K562 (cell line): ENCODE measurements at regions not wholly inside any gene's neighbourhood (a gene's known extent, or its start where the extent isn't known, plus 50 kb on each side); places are given as distances from the start of the nearest gene placed in this dataset.

Source experiments
- AFF1 ChIP-seq, 2 experiments: fragments of 450-650 bp; IDR thresholded peaks; 2 replicates each; pipeline ENCODE4 v1.6.1; 2018; ENCODE audit warnings: mild to moderate bottlenecking in 2 of 2, low read depth in 1 of 2; ENCODE audit not compliant: partially characterized antibody in 2 of 2
- ARID3B ChIP-seq: fragments of 250-450 bp; sonication (Bioruptor Pico); IDR thresholded peaks from 2 replicates; pipeline ENCODE4 v1.4.0; 2020; ENCODE audit warnings: borderline replicate concordance
- BMI1 ChIP-seq: fragments of 150-350 bp; IDR thresholded peaks from 2 replicates; pipeline ENCODE4 v1.6.1; 2014; ENCODE audit warnings: low read length
- BRD9 ChIP-seq: fragments of 450-650 bp; IDR thresholded peaks from 2 replicates; pipeline ENCODE4 v1.6.1; 2018; ENCODE audit warnings: low read depth; ENCODE audit not compliant: partially characterized antibody
- CXXC5 ChIP-seq: fragments of 250-450 bp; sonication (Bioruptor Pico); IDR thresholded peaks from 2 replicates; pipeline ENCODE4 v1.8.0; 2022; ENCODE audit warnings: inconsistent platforms, mild to moderate bottlenecking, moderate library complexity
- ERF ChIP-seq: fragments of 450-650 bp; formaldehyde crosslinking; IDR thresholded peaks from 2 replicates; pipeline ENCODE4 v1.4.0; 2020; ENCODE audit warnings: mild to moderate bottlenecking, mixed read lengths
- HLTF ChIP-seq: fragments of 450-650 bp; IDR thresholded peaks from 2 replicates; pipeline ENCODE4 v1.6.1; 2016
- IRF1 ChIP-seq: sonication (generic); formaldehyde crosslinking; IDR thresholded peaks from 2 replicates; pipeline ENCODE4 v1.8.0; 2022; ENCODE audit warnings: missing genetic modification reagents, mild to moderate bottlenecking, borderline replicate concordance
- KAT8 ChIP-seq: fragments of 450-650 bp; IDR thresholded peaks from 2 replicates; pipeline ENCODE4 v1.6.1; 2016; ENCODE audit warnings: low read depth, mild to moderate bottlenecking
- KDM1A ChIP-seq, 2 experiments: fragments of 450-650 bp; IDR thresholded peaks; 2 replicates each; pipeline ENCODE4 v1.6.1; 2016; ENCODE audit warnings: mild to moderate bottlenecking in 2 of 2
- PBX2 ChIP-seq, 2 experiments: IDR thresholded peaks in 1 of 2; conservative IDR thresholded peaks in 1 of 2; 2 replicates each; pipeline ENCODE4 v1.6.1; 2016; ENCODE audit warnings: low read depth in 2 of 2, mild to moderate bottlenecking in 1 of 2, missing compliant biosample characterization in 1 of 2, missing genetic modification characterization in 1 of 2, moderate library complexity in 1 of 2
- RBFOX2 ChIP-seq: fragments of 200-400 bp; formaldehyde crosslinking; IDR thresholded peaks from 2 replicates; pipeline ENCODE4 v1.6.1; 2017; ENCODE audit warnings: low read depth, mild to moderate bottlenecking, low read length, moderate library complexity
- SETDB1 ChIP-seq: IDR thresholded peaks from one replicate; pipeline ENCODE4 v1.6.1; 2012; ENCODE audit warnings: low read length, control low read depth, inconsistent platforms
- SMAD2 ChIP-seq: fragments of 150-350 bp; IDR thresholded peaks from 2 replicates; pipeline ENCODE4 v1.6.1; 2014; ENCODE audit warnings: low read depth, mild to moderate bottlenecking, low read length
- TEAD4 ChIP-seq, 2 experiments: sonication (generic) in 1 of 2; formaldehyde crosslinking in 1 of 2; IDR thresholded peaks; 2 replicates each; pipeline versions ENCODE4 v1.6.1 to v1.8.0; 2012 to 2022; ENCODE audit warnings: borderline replicate concordance in 1 of 2, inconsistent platforms in 1 of 2, low read length in 1 of 2, mild to moderate bottlenecking in 1 of 2, missing genetic modification reagents in 1 of 2
- TRIM28 ChIP-seq: fragments of 450-650 bp; IDR thresholded peaks from 2 replicates; pipeline ENCODE4 v1.6.1; 2017
- XRCC3 ChIP-seq: fragments of 450-650 bp; IDR thresholded peaks from 2 replicates; pipeline ENCODE4 v1.6.1; 2017; ENCODE audit warnings: mild to moderate bottlenecking, moderate library complexity
- ZNF121 ChIP-seq: sonication (generic); formaldehyde crosslinking; conservative IDR thresholded peaks from 2 replicates; pipeline ENCODE4 v1.8.0; 2022; ENCODE audit warnings: missing genetic modification reagents
- ZNF57 ChIP-seq: fragments of 450-650 bp; formaldehyde crosslinking; IDR thresholded peaks from 2 replicates; pipeline ENCODE4 v1.4.0; 2020; ENCODE audit warnings: mild to moderate bottlenecking, moderate library complexity

GRCh38 chr11:69400771-69401590 lies 80.5 kb upstream of the LINC01488 start (continued):
- TF ChIP-seq SETDB1 (no peak), HLTF (no peak), ZNF121 (CRISPR knock-in tag) (no peak), SMAD2 (no peak), ERF (CRISPR knock-in tag) (peak; percentile 16; the same call in 1 of the 2 replicates), KDM1A (IDR thresholded peaks at IDR 0.05) (no peak), IRF1 (CRISPR knock-in tag) (0 out of 2 replicates have a peak, but pooled peaks have one; percentile 21), PBX2 (CRISPR knock-in tag; IDR thresholded peaks at IDR 0.05; ENCODE audit: low read depth) (no peak), PBX2 (tag; conservative IDR thresholded peaks at IDR 0.05; ENCODE audit: low read depth) (no peak), AFF1 (IDR thresholded peaks at IDR 0.05; ENCODE audit: low read depth in 1 of 2, partially characterized antibody in 2 of 2) (no peak), CXXC5 (0 out of 2 replicates have a peak, but pooled peaks have one; percentile 21), XRCC3 (no peak), BMI1 (no peak), KAT8 (no peak), TRIM28 (no peak), ARID3B (CRISPR knock-in tag) (0 out of 2 replicates have a peak, but pooled peaks have one; percentile 43), TEAD4 (IDR thresholded peaks at IDR 0.05; ENCODE audit: low read length) (no peak), TEAD4 (CRISPR knock-in tag; IDR thresholded peaks at IDR 0.05; ENCODE audit: borderline replicate concordance) (no peak), RBFOX2 (peak; percentile 53), ZNF57 (0 out of 2 replicates have a peak, but pooled peaks have one; percentile 75), BRD9 (no peak)
